ENCODE measurements at regions not wholly inside any gene's neighbourhood (a gene's known extent, or its start where the extent isn't known, plus 50 kb on each side); places are given as distances from the start of the nearest gene placed in this dataset.

- TF ChIP-seq POLR2AphosphoS5 (IDR thresholded peaks at IDR 0.05; ENCODE audit: borderline replicate concordance, low read depth, low read length) (no peak), EZH2 (IDR thresholded peaks at IDR 0.05) (no peak)
These were observed 179.6 kb upstream of the CCN2 start for GRCh38 chr6:132130626-132131298.
